ENCODE measurements at regions not wholly inside any gene's neighbourhood (a gene's known extent, or its start where the extent isn't known, plus 50 kb on each side); places are given as distances from the start of the nearest gene placed in this dataset.

GRCh38 chr2:134008837-134009236 lies 245.0 kb upstream of the MGAT5 start (continued):
- TF ChIP-seq CUX1 (IDR thresholded peaks at IDR 0.05; ENCODE audit: insufficient replicate concordance, low read depth, low read length), result no peak
- TF ChIP-seq CHD2 (IDR thresholded peaks at IDR 0.05; ENCODE audit: borderline replicate concordance, low read depth, low read length), result no peak
- no peak for TF ChIP-seq ZNF592 (IDR thresholded peaks at IDR 0.05)
- TF ChIP-seq CREB1 (IDR thresholded peaks at IDR 0.05; ENCODE audit: low read depth), result no peak

All from GM12878 (cell line).